SK-N-MC (cell line): ENCODE measurements at regions not wholly inside any gene's neighbourhood (a gene's known extent, or its start where the extent isn't known, plus 50 kb on each side); places are given as distances from the start of the nearest gene placed in this dataset.

Source experiments
- DNase-seq: peaks from one replicate; pipeline ENCODE4 v3.0.0-alpha.2; 2011; ENCODE audit warnings: low read depth, low spot score
- H3K27ac ChIP-seq: fragments of 200-600 bp; sonication (generic); 2 replicates; pipeline ENCODE4 v1.5.1; 2016; ENCODE audit warnings: mixed run types
- H3K36me3 ChIP-seq: fragments of 200-600 bp; sonication (generic); 2 replicates; pipeline ENCODE4 v1.6.1; 2017; ENCODE audit warnings: antibody characterized with exemption, low read length, mixed read lengths; ENCODE audit not compliant: insufficient read depth
- H3K4me3 ChIP-seq: fragments of 200-600 bp; sonication (generic); 2 replicates; pipeline ENCODE4 v1.5.1; 2016
- H3K9ac ChIP-seq: fragments of 200-600 bp; sonication (generic); 2 replicates; pipeline ENCODE4 v1.8.0; 2017; ENCODE audit warnings: mixed run types, mixed read lengths; ENCODE audit not compliant: insufficient read length
- H3K9me3 ChIP-seq: fragments of 200-600 bp; sonication (generic); 2 replicates; pipeline ENCODE4 v1.6.1; 2017; ENCODE audit warnings: low read depth, mild to moderate bottlenecking, antibody characterized with exemption, low read length, moderate library complexity, mixed read lengths
- EZH2 ChIP-seq: fragments of 200-600 bp; sonication (generic); IDR thresholded peaks from one replicate; pipeline ENCODE4 v1.6.1; 2017; ENCODE audit warnings: antibody characterized with exemption
- FOXP2 ChIP-seq: optimal IDR thresholded peaks from 2 replicates; pipeline ENCODE3; 2011; ENCODE audit warnings: mild to moderate bottlenecking, moderate library complexity; ENCODE audit not compliant: insufficient read depth; ENCODE audit errors: extremely low read length, control extremely low read depth
- POLR2AphosphoS5 ChIP-seq: IDR thresholded peaks from 2 replicates; pipeline ENCODE4 v1.6.1; 2012; ENCODE audit warnings: mild to moderate bottlenecking, low read depth, low read length, borderline replicate concordance

DNA sequence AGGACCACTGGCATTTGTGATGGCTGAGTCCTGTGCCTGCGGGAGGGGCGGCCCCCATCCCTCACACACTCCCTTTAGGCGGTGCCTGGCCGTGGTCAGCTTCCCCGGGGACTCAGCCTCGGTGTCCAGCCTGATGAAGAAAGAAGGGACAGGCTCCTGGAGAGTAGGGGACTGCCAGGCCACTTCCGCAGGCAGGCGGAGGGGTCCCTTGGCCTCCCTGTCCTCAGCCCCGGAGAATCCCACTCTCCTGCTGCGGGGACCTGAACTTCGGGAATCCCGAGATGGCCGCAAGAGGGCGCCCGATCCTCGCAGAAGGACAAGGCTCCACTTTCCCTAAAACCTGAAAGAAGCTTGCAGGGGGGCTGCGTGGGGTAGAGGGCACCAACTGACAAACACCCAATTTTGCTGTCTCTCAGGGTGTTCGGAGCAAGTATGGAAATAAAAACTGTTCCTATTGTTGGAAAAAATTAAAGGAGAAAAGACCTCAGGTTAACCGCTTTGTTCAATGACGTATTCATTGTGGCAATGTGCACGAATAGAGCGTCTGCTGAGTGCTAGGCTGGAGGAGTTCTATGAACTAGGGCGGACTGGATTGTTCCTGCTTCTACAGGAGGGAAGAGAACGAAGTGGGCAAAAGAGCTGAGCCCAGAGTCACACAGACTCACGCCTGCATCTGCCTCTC is 297.3 kb downstream of the ZNF536 start:
- TF ChIP-seq POLR2AphosphoS5 (peak; percentile 22; the same call in 1 of the 2 replicates), FOXP2 (no peak)
- Histone ChIP-seq H3K27ac (peak overlapping the region; percentile 70), H3K9me3 (no peaks in the 10 kb centered on the region), H3K4me3 (no peak overlapping the region), H3K9ac (peak overlapping the region; percentile 13), H3K36me3 (no peaks in the 10 kb centered on the region)
- no peak for DNase-seq

DNA sequence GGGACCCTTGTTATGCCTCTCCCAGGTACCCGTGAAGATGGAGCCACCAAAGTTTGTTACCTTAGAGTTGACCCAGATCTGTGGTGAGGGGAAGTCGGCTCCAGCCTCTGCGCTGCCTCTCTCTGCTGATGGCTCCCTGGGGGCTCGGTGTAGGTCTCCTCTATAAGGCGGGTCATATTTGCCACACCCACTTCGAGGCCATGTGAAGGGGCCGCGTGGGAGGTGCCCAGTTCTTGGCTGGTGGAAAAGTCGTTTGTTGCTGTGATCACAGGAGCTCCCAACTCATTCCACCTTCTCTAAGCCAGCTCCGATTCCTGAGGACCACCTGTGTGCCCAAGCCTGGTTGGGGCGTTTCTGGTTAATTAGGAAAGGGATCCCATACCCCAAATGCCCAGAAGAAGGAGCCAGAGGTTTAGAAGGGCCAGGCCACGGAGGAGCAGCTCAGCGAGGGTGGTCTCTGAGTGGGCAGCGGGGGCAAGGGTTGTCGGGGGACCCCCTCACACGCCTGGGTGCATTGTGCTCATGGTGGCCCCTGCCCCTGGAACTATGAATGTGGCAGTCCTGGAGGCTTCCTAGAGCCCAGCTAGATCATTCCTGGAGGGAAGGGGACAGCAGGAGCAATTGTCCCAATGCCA is 296.5 kb downstream of the ZNF536 start:
- no peaks in the 10 kb centered on the region for H3K36me3 ChIP-seq
- DNase-seq = no peak
- H3K27ac ChIP-seq = 0 out of 2 replicates have a peak overlapping the region, but pooled peaks have one; percentile 52
- no peak for TF ChIP-seq FOXP2
- peak; percentile 63 for TF ChIP-seq POLR2AphosphoS5
- no peak for TF ChIP-seq EZH2
- peak overlapping the region; percentile 21; the same call in 1 of the 2 replicates for H3K4me3 ChIP-seq
- H3K9me3 ChIP-seq = no peaks in the 10 kb centered on the region
- H3K9ac ChIP-seq = peak overlapping the region; percentile 35

DNA sequence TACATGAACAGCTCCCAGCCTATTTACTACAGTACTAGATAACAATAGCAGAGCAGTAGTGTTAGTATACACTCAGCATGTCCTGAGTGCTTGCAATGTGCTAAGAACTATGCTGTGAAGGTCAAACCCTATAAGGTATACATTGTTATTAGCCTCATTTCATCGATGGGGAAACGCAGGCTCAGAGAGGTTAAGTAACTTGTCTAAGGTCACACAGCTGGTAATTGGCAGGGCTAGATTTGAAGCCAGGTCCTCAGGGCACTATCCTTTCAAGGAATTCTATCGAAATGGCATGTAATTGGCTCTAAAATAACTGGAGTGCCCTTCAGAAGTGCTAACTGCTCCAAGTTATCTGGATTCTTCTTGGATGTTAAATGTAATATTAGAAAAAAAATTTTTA is 295.6 kb downstream of the ZNF536 start:
- Histone ChIP-seq H3K4me3 (no peak overlapping the region), H3K9ac (no peak overlapping the region), H3K9me3 (no peaks in the 10 kb centered on the region), H3K36me3 (no peaks in the 10 kb centered on the region), H3K27ac (peak overlapping the region; percentile 52)
- TF ChIP-seq EZH2 (no peak), FOXP2 (no peak), POLR2AphosphoS5 (no peak)
- DNase-seq = no peak

DNA sequence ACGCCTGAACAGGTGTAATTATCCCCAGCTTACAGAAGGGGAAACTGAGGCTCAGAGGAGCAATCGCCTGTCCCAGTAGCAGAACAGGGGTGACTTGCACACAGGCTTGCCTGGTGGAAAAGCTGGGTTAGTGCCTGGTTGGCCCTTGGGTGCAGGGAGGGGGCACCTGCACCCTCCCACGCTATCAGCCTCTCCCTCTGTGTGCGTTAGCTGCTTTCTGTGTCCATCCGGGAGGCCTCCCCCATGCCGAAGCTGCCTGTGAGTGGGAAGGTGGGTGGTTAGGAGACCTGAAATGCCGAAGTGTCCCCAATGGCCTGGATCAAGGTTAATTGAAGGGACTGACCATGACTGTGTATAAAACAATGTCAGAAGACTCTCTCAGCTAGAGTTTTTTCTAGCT is 295.0 kb downstream of the ZNF536 start:
- Histone ChIP-seq H3K27ac (peak overlapping the region; percentile 52; the same call in 1 of the 2 replicates), H3K9me3 (no peaks in the 10 kb centered on the region), H3K36me3 (no peaks in the 10 kb centered on the region), H3K9ac (no peak overlapping the region), H3K4me3 (no peak overlapping the region)
- no peak for DNase-seq
- TF ChIP-seq EZH2 = no peak
- TF ChIP-seq FOXP2 = no peak
- no peak for TF ChIP-seq POLR2AphosphoS5

DNA sequence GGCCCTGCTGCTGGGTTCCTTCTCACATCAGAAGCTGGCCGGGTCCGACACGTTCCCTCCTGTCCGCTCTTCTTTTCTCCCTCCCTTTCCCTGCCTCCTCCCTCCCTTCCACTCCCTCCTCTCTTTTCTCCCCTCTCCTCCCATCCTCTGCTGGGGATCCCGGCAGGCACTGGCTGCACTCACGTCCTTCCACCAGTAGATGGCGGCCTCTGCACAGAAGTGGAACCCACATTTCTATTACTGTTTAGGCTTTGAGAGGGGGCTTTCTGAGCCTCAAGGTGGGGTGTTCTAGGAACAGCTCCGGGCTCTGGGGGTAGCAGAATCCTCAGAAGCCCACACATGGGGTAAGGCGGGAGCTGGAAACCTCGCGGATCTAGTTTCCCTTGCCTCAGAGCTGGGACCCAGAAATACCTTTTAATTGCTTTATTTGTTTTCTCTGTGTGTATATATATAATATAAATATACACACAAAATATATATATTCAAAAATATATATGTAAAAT is 294.2 kb downstream of the ZNF536 start:
- Histone ChIP-seq H3K9ac (no peak overlapping the region), H3K27ac (no peak overlapping the region), H3K4me3 (no peak overlapping the region), H3K36me3 (no peaks in the 10 kb centered on the region), H3K9me3 (no peaks in the 10 kb centered on the region)
- no peak for DNase-seq
- no peak for TF ChIP-seq EZH2
- no peak for TF ChIP-seq FOXP2
- TF ChIP-seq POLR2AphosphoS5 = no peak

DNA sequence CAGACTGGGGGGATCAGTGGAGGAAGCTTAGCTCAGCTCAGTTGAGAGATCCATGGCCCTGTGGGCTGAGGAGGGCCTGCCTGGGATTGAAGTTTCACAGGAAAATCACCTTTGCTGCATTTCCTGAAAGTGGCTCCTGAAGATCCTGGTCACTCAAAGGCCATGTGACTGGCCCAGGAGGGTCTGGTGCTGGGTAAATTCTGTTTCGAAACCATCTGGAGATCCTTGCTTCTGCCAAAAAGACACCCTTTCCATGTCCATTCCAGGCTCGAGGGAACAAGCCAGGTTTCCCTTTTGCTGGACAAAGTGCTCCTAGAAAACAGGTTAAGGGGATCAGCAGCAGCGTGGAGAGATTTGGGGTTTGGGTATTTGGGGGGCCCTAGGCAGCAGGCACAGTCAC is 293.3 kb downstream of the ZNF536 start:
- H3K36me3 ChIP-seq = no peaks in the 10 kb centered on the region
- no peak overlapping the region for H3K4me3 ChIP-seq
- H3K9ac ChIP-seq = no peak overlapping the region
- TF ChIP-seq FOXP2 (no peak), EZH2 (no peak), POLR2AphosphoS5 (no peak)
- H3K27ac ChIP-seq = no peak overlapping the region
- no peak for DNase-seq
- no peaks in the 10 kb centered on the region for H3K9me3 ChIP-seq

DNA sequence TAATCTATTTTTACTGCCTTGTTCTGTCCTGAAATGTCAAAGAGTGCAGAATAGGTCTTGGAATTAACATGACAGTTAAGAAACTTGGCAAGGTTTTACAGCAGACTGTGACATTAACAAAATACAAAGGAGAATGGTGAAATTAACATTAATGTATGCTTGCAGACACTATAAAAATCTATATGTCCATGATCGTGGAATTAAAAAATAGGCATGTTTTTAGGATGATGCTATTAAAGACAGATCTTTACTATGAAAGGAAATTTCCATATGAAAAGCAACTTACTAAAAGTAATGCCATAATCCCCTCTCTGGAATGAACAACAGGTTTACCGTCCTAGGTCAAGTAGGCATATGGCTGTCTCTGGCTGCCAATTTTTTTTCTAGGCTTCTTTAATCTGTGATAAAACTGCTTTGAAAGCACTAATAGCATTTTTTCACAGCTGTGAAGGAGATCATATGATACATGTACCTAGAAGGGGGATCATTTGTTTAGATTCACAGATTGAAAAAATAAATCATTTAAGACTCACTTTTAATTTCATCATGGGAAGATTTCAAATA is 291.5 kb downstream of the ZNF536 start:
- Histone ChIP-seq H3K9ac (no peak overlapping the region), H3K9me3 (no peaks in the 10 kb centered on the region), H3K4me3 (peak overlapping the region; percentile 34; the same call in 1 of the 2 replicates), H3K27ac (peak overlapping the region; percentile 55), H3K36me3 (no peaks in the 10 kb centered on the region)
- no peak for TF ChIP-seq FOXP2
- TF ChIP-seq POLR2AphosphoS5 = no peak
- no peak for TF ChIP-seq EZH2
- no peak for DNase-seq

DNA sequence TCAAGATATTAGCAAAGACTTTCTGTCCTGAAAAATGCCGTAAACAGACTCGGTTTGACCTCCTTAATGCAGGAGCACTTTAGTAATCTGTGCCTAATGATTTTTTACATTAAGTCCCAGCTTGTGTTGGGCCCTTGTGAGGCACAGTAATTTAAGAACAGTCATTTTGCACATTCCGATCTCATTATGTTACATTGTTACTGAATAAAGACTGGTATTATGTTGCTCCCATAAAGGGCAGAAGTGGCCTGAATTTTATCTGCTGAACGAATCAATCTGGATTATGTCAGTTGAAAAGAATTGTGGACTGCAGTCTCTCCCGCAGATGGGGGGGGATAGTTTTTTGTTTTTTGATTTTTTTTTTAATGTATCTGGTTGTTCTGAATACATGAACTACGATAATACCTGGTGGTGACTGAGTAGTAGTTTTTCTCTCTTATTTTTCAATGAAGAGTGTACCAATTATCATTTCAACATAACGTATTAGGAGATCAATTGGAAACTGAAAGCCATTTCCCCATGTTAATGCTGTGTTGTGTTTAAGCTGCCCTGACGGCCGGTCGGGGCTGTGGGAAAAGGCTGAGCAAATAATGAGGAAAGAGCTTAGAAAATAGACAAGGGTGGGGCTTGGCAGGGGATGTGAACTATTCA is 290.2 kb downstream of the ZNF536 start:
- H3K27ac ChIP-seq = 0 out of 2 replicates have a peak overlapping the region, but pooled peaks have one; percentile 10
- H3K36me3 ChIP-seq = no peaks in the 10 kb centered on the region
- H3K9me3 ChIP-seq = no peaks in the 10 kb centered on the region
- no peak for TF ChIP-seq EZH2
- no peak for TF ChIP-seq POLR2AphosphoS5
- TF ChIP-seq FOXP2 = no peak
- no peak for DNase-seq
- no peak overlapping the region for H3K9ac ChIP-seq
- no peak overlapping the region for H3K4me3 ChIP-seq
